ENCODE measurements at regions not wholly inside any gene's neighbourhood (a gene's known extent, or its start where the extent isn't known, plus 50 kb on each side); places are given as distances from the start of the nearest gene placed in this dataset.

GRCh38 chr2:48218169-48218568 is 96.3 kb upstream of the FOXN2 start:
- no peak for TF ChIP-seq ZNF143 (CRISPR knock-in tag; IDR thresholded peaks at IDR 0.05)
- TF ChIP-seq CTCF (IDR thresholded peaks at IDR 0.05 in 2 of 3, conservative IDR thresholded peaks at IDR 0.05 in 1 of 3; ENCODE audit: insufficient read depth in 2 of 3, low read depth in 1 of 3, low read length in 3 of 3): no peak
- TF ChIP-seq POLR2A (conservative IDR thresholded peaks at IDR 0.05): no peak
- no peak for TF ChIP-seq HDAC2 (IDR thresholded peaks at IDR 0.05)
- no peak for TF ChIP-seq CREB3 (tag; conservative IDR thresholded peaks at IDR 0.05; ENCODE audit: low read depth)
- no peak for TF ChIP-seq NCOA1 (IDR thresholded peaks at IDR 0.05; ENCODE audit: low read depth)
- no peak for TF ChIP-seq PHF20 (IDR thresholded peaks at IDR 0.05; ENCODE audit: partially characterized antibody)
- no peak for TF ChIP-seq NUFIP1 (IDR thresholded peaks at IDR 0.05; ENCODE audit: partially characterized antibody)
- TF ChIP-seq ZBTB11 (CRISPR knock-in tag; IDR thresholded peaks at IDR 0.05): no peak

All from K562 (cell line).